HEK293 (cell line): ENCODE measurements at regions not wholly inside any gene's neighbourhood (a gene's known extent, or its start where the extent isn't known, plus 50 kb on each side); places are given as distances from the start of the nearest gene placed in this dataset.

ENCODE experiments used
- CTCF ChIA-PET: fragments of 350-600 bp; formaldehyde crosslinking; extraction: SDS; loops from one replicate; lab custom pipeline; 2021; ENCODE audit warnings: antibody characterized with exemption; lab: Yijun Ruan, JAX
- POLR2A ChIA-PET: fragments of 300-600 bp; formaldehyde crosslinking; extraction: SDS; loops from one replicate; lab custom pipeline; 2020; ENCODE audit warnings: antibody characterized with exemption, inconsistent platforms; lab: Yijun Ruan, JAX
- H3K27ac ChIP-seq: fragments of 200-500 bp; sonication (Bioruptor generic); 2 replicates; pipeline ENCODE4 v1.5.1; 2014; ENCODE audit warnings: low read depth, low read length, control low read depth, inconsistent platforms; ENCODE audit errors: extremely low read depth
- H3K36me3 ChIP-seq, 2 experiments: fragments of 200-500 bp in 1 of 2; sonication (Bioruptor generic) in 1 of 2; 1 replicate in 1 of 2; 2 replicates in 1 of 2; pipeline ENCODE4 v1.5.1; 2014 to 2017; ENCODE audit warnings: inconsistent platforms in 2 of 2, low read length in 2 of 2; ENCODE audit not compliant: control insufficient read depth in 2 of 2, insufficient read depth in 1 of 2
- H3K4me1 ChIP-seq: fragments of 200-500 bp; sonication (Bioruptor generic); 2 replicates; pipeline ENCODE4 v1.5.1; 2014; ENCODE audit warnings: mild to moderate bottlenecking, low read length, inconsistent platforms; ENCODE audit not compliant: control insufficient read depth, insufficient read depth
- H3K4me3 ChIP-seq: 2 replicates; pipeline ENCODE4 v1.5.1; 2011; ENCODE audit warnings: low read depth, mild to moderate bottlenecking, control low read depth, low read length, moderate library complexity
- H3K9me3 ChIP-seq: fragments of 200-500 bp; sonication (Bioruptor generic); 2 replicates; pipeline ENCODE4 v1.5.1; 2014; ENCODE audit warnings: low read depth, low read length, inconsistent platforms; ENCODE audit not compliant: control insufficient read depth, insufficient read depth
- BCL11A ChIP-seq: fragments of 450-650 bp; formaldehyde crosslinking; IDR thresholded peaks from 2 replicates; pipeline ENCODE4 v1.5.1; 2016; ENCODE audit warnings: low read depth, missing biosample characterization, missing genetic modification characterization
- IKZF3 ChIP-seq: fragments of 450-650 bp; IDR thresholded peaks from 2 replicates; pipeline ENCODE4 v1.5.0; 2018; ENCODE audit warnings: missing biosample characterization, mild to moderate bottlenecking, missing genetic modification characterization, moderate library complexity
- KLF7 ChIP-seq: fragments of 450-650 bp; formaldehyde crosslinking; IDR thresholded peaks from 2 replicates; pipeline ENCODE4 v1.5.1; 2016; ENCODE audit warnings: missing biosample characterization, missing genetic modification characterization, borderline replicate concordance
- SETDB1 ChIP-seq: IDR thresholded peaks from one replicate; pipeline ENCODE4 v1.6.1; 2017; ENCODE audit warnings: mild to moderate bottlenecking, low read length, moderate library complexity, mixed read lengths; ENCODE audit not compliant: insufficient read length
- ZBTB1 ChIP-seq: fragments of 450-650 bp; formaldehyde crosslinking; IDR thresholded peaks from 2 replicates; pipeline ENCODE4 v1.5.1; 2016; ENCODE audit warnings: missing biosample characterization, missing genetic modification characterization
- ZIC2 ChIP-seq: fragments of 450-650 bp; formaldehyde crosslinking; IDR thresholded peaks from 2 replicates; pipeline ENCODE4 v1.5.1; 2016; ENCODE audit warnings: missing biosample characterization, missing genetic modification characterization
- ZNF112 ChIP-seq: fragments of 450-650 bp; formaldehyde crosslinking; IDR thresholded peaks from 2 replicates; pipeline ENCODE4 v1.5.0; 2017; ENCODE audit warnings: missing biosample characterization, missing genetic modification characterization
- ZNF146 ChIP-seq: fragments of 450-650 bp; formaldehyde crosslinking; IDR thresholded peaks from 2 replicates; pipeline ENCODE4 v1.5.1; 2016; ENCODE audit warnings: missing biosample characterization, missing genetic modification characterization
- ZNF214 ChIP-seq: fragments of 450-650 bp; formaldehyde crosslinking; IDR thresholded peaks from 2 replicates; pipeline ENCODE4 v1.5.1; 2017; ENCODE audit warnings: missing biosample characterization, mild to moderate bottlenecking, missing genetic modification characterization, borderline replicate concordance
- ZNF221 ChIP-seq: fragments of 450-650 bp; formaldehyde crosslinking; IDR thresholded peaks from 2 replicates; pipeline ENCODE4 v1.5.1; 2017; ENCODE audit warnings: missing biosample characterization, missing genetic modification characterization, borderline replicate concordance
- ZNF280C ChIP-seq: fragments of 450-650 bp; formaldehyde crosslinking; IDR thresholded peaks from 2 replicates; pipeline ENCODE4 v1.5.1; 2016; ENCODE audit warnings: missing biosample characterization, missing genetic modification characterization
- ZNF350 ChIP-seq: fragments of 450-650 bp; formaldehyde crosslinking; IDR thresholded peaks from 2 replicates; pipeline ENCODE4 v1.5.0; 2017; ENCODE audit warnings: missing biosample characterization, mild to moderate bottlenecking, missing genetic modification characterization
- ZNF549 ChIP-seq: fragments of 450-650 bp; IDR thresholded peaks from 2 replicates; pipeline ENCODE4 v1.5.1; 2018; ENCODE audit warnings: missing biosample characterization, missing genetic modification characterization, mild to moderate bottlenecking, inconsistent platforms, moderate library complexity
- ZNF664 ChIP-seq: fragments of 450-650 bp; formaldehyde crosslinking; IDR thresholded peaks from 2 replicates; pipeline ENCODE4 v1.5.1; 2016; ENCODE audit warnings: missing biosample characterization, missing genetic modification characterization
- TF ChIP-seq, protein P1 (sequence below): fragments of 450-650 bp; formaldehyde crosslinking; IDR thresholded peaks from 2 replicates; pipeline ENCODE4 v1.5.1; 2016; ENCODE audit warnings: missing biosample characterization, missing genetic modification characterization, borderline replicate concordance
- TF ChIP-seq, protein P2 (sequence below): fragments of 450-650 bp; formaldehyde crosslinking; IDR thresholded peaks from 2 replicates; pipeline ENCODE4 v1.5.1; 2016; ENCODE audit warnings: missing biosample characterization, missing genetic modification characterization, borderline replicate concordance
- TF ChIP-seq, protein P3 (sequence below): fragments of 450-650 bp; formaldehyde crosslinking; IDR thresholded peaks from 2 replicates; pipeline ENCODE4 v1.5.1; 2016; ENCODE audit warnings: missing biosample characterization, missing genetic modification characterization

- ChIA-PET CTCF (interaction anchor here (0.6 kb wide), 1 partner anchor 593 kb away, joined by 3 read pairs; no protein-coding TSS in a partner anchor), POLR2A (no interaction called here)
- Histone ChIP-seq H3K4me3 (no peak overlapping the region), H3K36me3 (no peaks in the 10 kb centered on the region), H3K4me1 (no peaks in the 10 kb centered on the region), H3K27ac (no peak overlapping the region), H3K9me3 (no peaks in the 10 kb centered on the region)
- no peak for TF ChIP-seq ZIC2 (tag by site-specific recombination)
- no peak for TF ChIP-seq ZNF112 (tag by site-specific recombination)
- TF ChIP-seq BCL11A (tag by site-specific recombination) = no peak
- no peak for TF ChIP-seq ZNF214
- no peak for TF ChIP-seq ZNF549 (tag by site-specific recombination)
- TF ChIP-seq, protein P1, sequence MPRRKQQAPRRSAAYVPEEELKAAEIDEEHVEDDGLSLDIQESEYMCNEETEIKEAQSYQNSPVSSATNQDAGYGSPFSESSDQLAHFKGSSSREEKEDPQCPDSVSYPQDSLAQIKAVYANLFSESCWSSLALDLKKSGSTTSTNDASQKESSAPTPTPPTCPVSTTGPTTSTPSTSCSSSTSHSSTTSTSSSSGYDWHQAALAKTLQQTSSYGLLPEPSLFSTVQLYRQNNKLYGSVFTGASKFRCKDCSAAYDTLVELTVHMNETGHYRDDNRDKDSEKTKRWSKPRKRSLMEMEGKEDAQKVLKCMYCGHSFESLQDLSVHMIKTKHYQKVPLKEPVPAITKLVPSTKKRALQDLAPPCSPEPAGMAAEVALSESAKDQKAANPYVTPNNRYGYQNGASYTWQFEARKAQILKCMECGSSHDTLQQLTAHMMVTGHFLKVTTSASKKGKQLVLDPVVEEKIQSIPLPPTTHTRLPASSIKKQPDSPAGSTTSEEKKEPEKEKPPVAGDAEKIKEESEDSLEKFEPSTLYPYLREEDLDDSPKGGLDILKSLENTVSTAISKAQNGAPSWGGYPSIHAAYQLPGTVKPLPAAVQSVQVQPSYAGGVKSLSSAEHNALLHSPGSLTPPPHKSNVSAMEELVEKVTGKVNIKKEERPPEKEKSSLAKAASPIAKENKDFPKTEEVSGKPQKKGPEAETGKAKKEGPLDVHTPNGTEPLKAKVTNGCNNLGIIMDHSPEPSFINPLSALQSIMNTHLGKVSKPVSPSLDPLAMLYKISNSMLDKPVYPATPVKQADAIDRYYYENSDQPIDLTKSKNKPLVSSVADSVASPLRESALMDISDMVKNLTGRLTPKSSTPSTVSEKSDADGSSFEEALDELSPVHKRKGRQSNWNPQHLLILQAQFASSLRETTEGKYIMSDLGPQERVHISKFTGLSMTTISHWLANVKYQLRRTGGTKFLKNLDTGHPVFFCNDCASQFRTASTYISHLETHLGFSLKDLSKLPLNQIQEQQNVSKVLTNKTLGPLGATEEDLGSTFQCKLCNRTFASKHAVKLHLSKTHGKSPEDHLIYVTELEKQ = no peak
Measured at GRCh38 chr18:25456334-25457010, 104.5 kb upstream of the ZNF521 start.

- Histone ChIP-seq H3K36me3 (no peaks in the 10 kb centered on the region), H3K27ac (no peak overlapping the region), H3K9me3 (no peaks in the 10 kb centered on the region), H3K4me3 (no peak overlapping the region), H3K4me1 (no peaks in the 10 kb centered on the region)
- ChIA-PET CTCF (interaction anchor here (0.5 kb wide), 1 partner anchor 125 kb away, joined by 4 read pairs; no protein-coding TSS in a partner anchor), POLR2A (no interaction called here)
- no peak for TF ChIP-seq ZBTB1
- no peak for TF ChIP-seq ZNF350 (tag by site-specific recombination)
- TF ChIP-seq ZNF146 (tag by site-specific recombination) = no peak
- TF ChIP-seq, protein P2, sequence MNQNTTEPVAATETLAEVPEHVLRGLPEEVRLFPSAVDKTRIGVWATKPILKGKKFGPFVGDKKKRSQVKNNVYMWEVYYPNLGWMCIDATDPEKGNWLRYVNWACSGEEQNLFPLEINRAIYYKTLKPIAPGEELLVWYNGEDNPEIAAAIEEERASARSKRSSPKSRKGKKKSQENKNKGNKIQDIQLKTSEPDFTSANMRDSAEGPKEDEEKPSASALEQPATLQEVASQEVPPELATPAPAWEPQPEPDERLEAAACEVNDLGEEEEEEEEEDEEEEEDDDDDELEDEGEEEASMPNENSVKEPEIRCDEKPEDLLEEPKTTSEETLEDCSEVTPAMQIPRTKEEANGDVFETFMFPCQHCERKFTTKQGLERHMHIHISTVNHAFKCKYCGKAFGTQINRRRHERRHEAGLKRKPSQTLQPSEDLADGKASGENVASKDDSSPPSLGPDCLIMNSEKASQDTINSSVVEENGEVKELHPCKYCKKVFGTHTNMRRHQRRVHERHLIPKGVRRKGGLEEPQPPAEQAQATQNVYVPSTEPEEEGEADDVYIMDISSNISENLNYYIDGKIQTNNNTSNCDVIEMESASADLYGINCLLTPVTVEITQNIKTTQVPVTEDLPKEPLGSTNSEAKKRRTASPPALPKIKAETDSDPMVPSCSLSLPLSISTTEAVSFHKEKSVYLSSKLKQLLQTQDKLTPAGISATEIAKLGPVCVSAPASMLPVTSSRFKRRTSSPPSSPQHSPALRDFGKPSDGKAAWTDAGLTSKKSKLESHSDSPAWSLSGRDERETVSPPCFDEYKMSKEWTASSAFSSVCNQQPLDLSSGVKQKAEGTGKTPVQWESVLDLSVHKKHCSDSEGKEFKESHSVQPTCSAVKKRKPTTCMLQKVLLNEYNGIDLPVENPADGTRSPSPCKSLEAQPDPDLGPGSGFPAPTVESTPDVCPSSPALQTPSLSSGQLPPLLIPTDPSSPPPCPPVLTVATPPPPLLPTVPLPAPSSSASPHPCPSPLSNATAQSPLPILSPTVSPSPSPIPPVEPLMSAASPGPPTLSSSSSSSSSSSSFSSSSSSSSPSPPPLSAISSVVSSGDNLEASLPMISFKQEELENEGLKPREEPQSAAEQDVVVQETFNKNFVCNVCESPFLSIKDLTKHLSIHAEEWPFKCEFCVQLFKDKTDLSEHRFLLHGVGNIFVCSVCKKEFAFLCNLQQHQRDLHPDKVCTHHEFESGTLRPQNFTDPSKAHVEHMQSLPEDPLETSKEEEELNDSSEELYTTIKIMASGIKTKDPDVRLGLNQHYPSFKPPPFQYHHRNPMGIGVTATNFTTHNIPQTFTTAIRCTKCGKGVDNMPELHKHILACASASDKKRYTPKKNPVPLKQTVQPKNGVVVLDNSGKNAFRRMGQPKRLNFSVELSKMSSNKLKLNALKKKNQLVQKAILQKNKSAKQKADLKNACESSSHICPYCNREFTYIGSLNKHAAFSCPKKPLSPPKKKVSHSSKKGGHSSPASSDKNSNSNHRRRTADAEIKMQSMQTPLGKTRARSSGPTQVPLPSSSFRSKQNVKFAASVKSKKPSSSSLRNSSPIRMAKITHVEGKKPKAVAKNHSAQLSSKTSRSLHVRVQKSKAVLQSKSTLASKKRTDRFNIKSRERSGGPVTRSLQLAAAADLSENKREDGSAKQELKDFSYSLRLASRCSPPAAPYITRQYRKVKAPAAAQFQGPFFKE = no peak
- TF ChIP-seq SETDB1 = no peak
- no peak for TF ChIP-seq IKZF3 (tag by site-specific recombination)
- TF ChIP-seq, protein P3, sequence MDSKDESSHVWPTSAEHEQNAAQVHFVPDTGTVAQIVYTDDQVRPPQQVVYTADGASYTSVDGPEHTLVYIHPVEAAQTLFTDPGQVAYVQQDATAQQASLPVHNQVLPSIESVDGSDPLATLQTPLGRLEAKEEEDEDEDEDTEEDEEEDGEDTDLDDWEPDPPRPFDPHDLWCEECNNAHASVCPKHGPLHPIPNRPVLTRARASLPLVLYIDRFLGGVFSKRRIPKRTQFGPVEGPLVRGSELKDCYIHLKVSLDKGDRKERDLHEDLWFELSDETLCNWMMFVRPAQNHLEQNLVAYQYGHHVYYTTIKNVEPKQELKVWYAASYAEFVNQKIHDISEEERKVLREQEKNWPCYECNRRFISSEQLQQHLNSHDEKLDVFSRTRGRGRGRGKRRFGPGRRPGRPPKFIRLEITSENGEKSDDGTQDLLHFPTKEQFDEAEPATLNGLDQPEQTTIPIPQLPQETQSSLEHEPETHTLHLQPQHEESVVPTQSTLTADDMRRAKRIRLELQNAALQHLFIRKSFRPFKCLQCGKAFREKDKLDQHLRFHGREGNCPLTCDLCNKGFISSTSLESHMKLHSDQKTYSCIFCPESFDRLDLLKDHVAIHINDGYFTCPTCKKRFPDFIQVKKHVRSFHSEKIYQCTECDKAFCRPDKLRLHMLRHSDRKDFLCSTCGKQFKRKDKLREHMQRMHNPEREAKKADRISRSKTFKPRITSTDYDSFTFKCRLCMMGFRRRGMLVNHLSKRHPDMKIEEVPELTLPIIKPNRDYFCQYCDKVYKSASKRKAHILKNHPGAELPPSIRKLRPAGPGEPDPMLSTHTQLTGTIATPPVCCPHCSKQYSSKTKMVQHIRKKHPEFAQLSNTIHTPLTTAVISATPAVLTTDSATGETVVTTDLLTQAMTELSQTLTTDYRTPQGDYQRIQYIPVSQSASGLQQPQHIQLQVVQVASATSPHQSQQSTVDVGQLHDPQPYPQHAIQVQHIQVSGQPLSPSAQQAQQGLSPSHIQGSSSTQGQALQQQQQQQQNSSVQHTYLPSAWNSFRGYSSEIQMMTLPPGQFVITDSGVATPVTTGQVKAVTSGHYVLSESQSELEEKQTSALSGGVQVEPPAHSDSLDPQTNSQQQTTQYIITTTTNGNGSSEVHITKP (tag by site-specific recombination) = no peak
- TF ChIP-seq ZNF221 (tag by site-specific recombination) = no peak
- TF ChIP-seq ZNF280C (tag by site-specific recombination) = no peak
- no peak for TF ChIP-seq ZNF664 (tag by site-specific recombination)
- no peak for TF ChIP-seq KLF7 (tag by site-specific recombination)
Measured at GRCh38 chr18:25455646-25456045, 103.7 kb upstream of the ZNF521 start.
